PC-3 (cell line): ENCODE measurements at regions not wholly inside any gene's neighbourhood (a gene's known extent, or its start where the extent isn't known, plus 50 kb on each side); places are given as distances from the start of the nearest gene placed in this dataset.

ENCODE experiments used
- ATAC-seq: fragments of 200-7000 bp; cut with Tn5 transposase; 2 replicates; pipeline ENCODE4 v1.9.1; 2020; ENCODE audit warnings: mild to moderate bottlenecking, moderate library complexity
- BruUV-seq: library from RNA; stranded (reverse); fragments of 400-500 nt; replicated peaks from 2 replicates; lab custom pipeline; 2021; lab: Mats Ljungman, UMichigan
- CTCF ChIA-PET: fragments of 300-600 bp; sonication (Branson Sonifier 250); formaldehyde crosslinking; loops from one replicate; lab custom pipeline; 2022; ENCODE audit warnings: antibody characterized with exemption; lab: Charles Lee
- POLR2A ChIA-PET: fragments of 300-600 bp; sonication (Branson Sonifier 250); formaldehyde crosslinking; loops from one replicate; lab custom pipeline; 2022; ENCODE audit warnings: antibody characterized with exemption; ENCODE audit not compliant: unreplicated experiment; lab: Charles Lee
- DNase-seq: peaks from one replicate; pipeline ENCODE4 v3.0.0-alpha.2; 2015
- H2AFZ ChIP-seq: fragments of 300-600 bp; sonication (generic); 2 replicates; pipeline ENCODE4 v1.6.0; 2016; ENCODE audit warnings: antibody characterized with exemption, low read length
- H3F3A ChIP-seq: fragments of 300-600 bp; sonication (generic); one replicate; pipeline ENCODE4 v1.6.0; 2017; ENCODE audit warnings: antibody characterized with exemption, low read length, control low read depth, mild to moderate bottlenecking; ENCODE audit not compliant: unreplicated experiment
- H3K27ac ChIP-seq: fragments of 300-600 bp; sonication (generic); 2 replicates; pipeline ENCODE4 v1.5.1; 2016; ENCODE audit warnings: mild to moderate bottlenecking, low read length
- H3K27me3 ChIP-seq: fragments of 300-600 bp; sonication (generic); 2 replicates; pipeline ENCODE4 v1.6.1; 2016; ENCODE audit warnings: low read length, mixed read lengths
- H3K36me3 ChIP-seq: fragments of 300-600 bp; sonication (generic); 2 replicates; pipeline ENCODE4 v1.6.1; 2016; ENCODE audit warnings: low read depth, mixed run types, low read length, mixed read lengths
- H3K4me1 ChIP-seq: fragments of 300-600 bp; sonication (generic); 2 replicates; pipeline ENCODE4 v1.5.1; 2016; ENCODE audit warnings: low read length; ENCODE audit not compliant: insufficient read depth
- H3K4me2 ChIP-seq: fragments of 300-600 bp; sonication (generic); 2 replicates; pipeline ENCODE4 v1.6.0; 2016; ENCODE audit warnings: low read length
- H3K4me3 ChIP-seq: fragments of 300-600 bp; sonication (generic); 2 replicates; pipeline ENCODE4 v1.5.1; 2016; ENCODE audit warnings: mild to moderate bottlenecking, low read length, mixed read lengths
- H3K79me2 ChIP-seq: fragments of 300-600 bp; sonication (generic); 2 replicates; pipeline ENCODE4 v1.6.1; 2017; ENCODE audit warnings: low read length, mixed read lengths
- H3K9ac ChIP-seq: fragments of 300-600 bp; sonication (generic); 2 replicates; pipeline ENCODE4 v1.6.0; 2016; ENCODE audit warnings: mild to moderate bottlenecking, low read length
- H3K9me2 ChIP-seq: fragments of 300-600 bp; sonication (generic); replicated peaks from 2 replicates; pipeline ENCODE4 v1.6.1; 2016; ENCODE audit warnings: mixed run types, low read length, mixed read lengths
- H3K9me3 ChIP-seq: fragments of 300-600 bp; sonication (generic); 2 replicates; pipeline ENCODE4 v1.6.1; 2016; ENCODE audit warnings: low read length, mixed read lengths
- H4K20me1 ChIP-seq: fragments of 300-600 bp; sonication (generic); 2 replicates; pipeline ENCODE4 v1.6.1; 2016; ENCODE audit warnings: low read length, mixed read lengths
- CTCF ChIP-seq: fragments of 300-600 bp; sonication (generic); conservative IDR thresholded peaks from 2 replicates; pipeline ENCODE4 v1.5.1; 2017; ENCODE audit warnings: antibody characterized with exemption, low read depth, mild to moderate bottlenecking, low read length
- EZH2 ChIP-seq: fragments of 300-600 bp; sonication (generic); IDR thresholded peaks from one replicate; pipeline ENCODE4 v1.6.1; 2017; ENCODE audit warnings: antibody characterized with exemption, mild to moderate bottlenecking, low read length; ENCODE audit not compliant: unreplicated experiment
- EZH2phosphoT487 ChIP-seq: fragments of 300-600 bp; sonication (generic); IDR thresholded peaks from 2 replicates; pipeline ENCODE4 v1.6.1; 2018; ENCODE audit warnings: mild to moderate bottlenecking, antibody characterized with exemption, low read length, borderline replicate concordance
- intact Hi-C: fragments of 100-400 bp; cut with micrococcal nuclease; formaldehyde crosslinking; loops from 2 replicates; pipeline ENCODE4 v1.9.0; 2023

DNA sequence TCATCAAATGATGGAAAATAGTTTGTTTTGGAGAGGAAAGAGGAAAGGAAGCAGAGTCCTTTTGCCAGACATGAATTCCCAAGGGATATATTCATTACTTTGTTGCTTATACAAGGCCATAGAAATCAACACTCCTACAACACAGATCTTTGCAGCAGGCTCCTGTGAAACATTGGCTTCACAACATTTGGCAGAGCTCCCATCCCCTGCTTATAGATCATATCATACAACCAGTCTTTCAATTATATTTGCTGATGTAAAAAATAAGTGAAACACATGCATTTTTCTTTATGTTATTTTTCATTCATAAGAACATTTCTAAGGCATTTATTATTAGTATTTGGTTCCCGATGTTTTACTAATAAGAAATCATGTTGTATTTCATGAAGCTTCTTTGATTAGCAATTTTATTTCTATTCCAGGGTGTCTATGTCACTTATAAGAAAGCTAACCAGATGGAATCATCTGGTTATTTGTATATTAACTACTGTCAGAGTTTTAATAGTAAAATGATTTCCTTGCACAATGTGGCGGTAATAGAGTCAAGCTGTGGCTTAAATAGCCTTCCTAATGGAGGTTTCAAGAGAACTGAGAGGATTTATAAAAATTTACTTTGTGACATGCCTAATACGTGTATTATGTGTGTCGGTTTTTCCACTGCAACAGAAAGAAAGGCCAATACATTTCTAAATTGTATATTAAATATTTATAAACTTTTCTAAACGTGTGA lies 470.3 kb upstream of the NCAM2 start:
- H3F3A ChIP-seq = no peaks in the 10 kb centered on the region
- intact Hi-C loops = no loop called here
- no peaks in the 10 kb centered on the region for H3K9me2 ChIP-seq
- no peaks in the 10 kb centered on the region for H4K20me1 ChIP-seq
- H3K4me3 ChIP-seq = no peak overlapping the region
- ATAC-seq (no peak), DNase-seq (no peak)
- POLR2A ChIA-PET = no interaction called here
- H3K9me3 ChIP-seq = 0 out of 2 replicates have a peak, but pooled peaks cover 4% of the 10 kb centered on the region
- H2AFZ ChIP-seq = no peak overlapping the region
- BruUV-seq = no TSS peak
- no peaks in the 10 kb centered on the region for H3K36me3 ChIP-seq
- H3K27ac ChIP-seq = no peak overlapping the region
- H3K4me2 ChIP-seq = no peak overlapping the region
- TF ChIP-seq EZH2phosphoT487 (no peak), EZH2 (no peak), CTCF (no peak)
- H3K9ac ChIP-seq = no peak overlapping the region
- no peaks in the 10 kb centered on the region for H3K79me2 ChIP-seq
- CTCF ChIA-PET = no interaction called here
- H3K27me3 ChIP-seq = no peaks in the 10 kb centered on the region
- no peaks in the 10 kb centered on the region for H3K4me1 ChIP-seq

DNA sequence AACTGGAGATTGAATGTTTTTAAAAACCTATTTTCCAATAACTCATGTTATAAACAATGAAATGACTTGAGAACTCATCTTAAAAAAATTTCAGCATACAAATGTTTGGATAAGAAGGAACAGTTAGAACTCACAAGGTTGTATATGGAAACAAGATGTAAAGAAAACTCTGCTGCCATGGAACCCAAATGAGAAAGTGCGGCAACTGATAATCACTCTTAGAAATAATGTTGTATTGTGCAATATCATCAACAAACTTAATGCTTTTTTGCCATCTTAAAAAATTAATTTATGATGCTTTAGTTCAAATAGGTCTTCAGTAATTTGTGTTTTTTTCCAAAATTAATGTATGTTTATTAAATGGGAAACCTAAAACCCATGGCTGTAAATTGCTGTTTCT lies 461.1 kb upstream of the NCAM2 start:
- no peak overlapping the region for H3K4me2 ChIP-seq
- intact Hi-C loops = no loop called here
- no peaks in the 10 kb centered on the region for H3K9me2 ChIP-seq
- H3K79me2 ChIP-seq = no peaks in the 10 kb centered on the region
- ChIA-PET POLR2A (no interaction called here), CTCF (no interaction called here)
- no peak overlapping the region for H3K4me3 ChIP-seq
- no peak overlapping the region for H2AFZ ChIP-seq
- no TSS peak for BruUV-seq
- TF ChIP-seq EZH2 = no peak
- no peak for TF ChIP-seq CTCF
- TF ChIP-seq EZH2phosphoT487 = no peak
- H3K36me3 ChIP-seq = no peaks in the 10 kb centered on the region
- DNase-seq (no peak), ATAC-seq (no peak)
- H3K27ac ChIP-seq = no peak overlapping the region
- no peaks in the 10 kb centered on the region for H3K27me3 ChIP-seq
- no peaks in the 10 kb centered on the region for H3F3A ChIP-seq
- H3K4me1 ChIP-seq = no peaks in the 10 kb centered on the region
- no peaks in the 10 kb centered on the region for H4K20me1 ChIP-seq
- H3K9ac ChIP-seq = no peak overlapping the region
- peaks cover 4% of the 10 kb centered on the region; the same call in 1 of the 2 replicates for H3K9me3 ChIP-seq

DNA sequence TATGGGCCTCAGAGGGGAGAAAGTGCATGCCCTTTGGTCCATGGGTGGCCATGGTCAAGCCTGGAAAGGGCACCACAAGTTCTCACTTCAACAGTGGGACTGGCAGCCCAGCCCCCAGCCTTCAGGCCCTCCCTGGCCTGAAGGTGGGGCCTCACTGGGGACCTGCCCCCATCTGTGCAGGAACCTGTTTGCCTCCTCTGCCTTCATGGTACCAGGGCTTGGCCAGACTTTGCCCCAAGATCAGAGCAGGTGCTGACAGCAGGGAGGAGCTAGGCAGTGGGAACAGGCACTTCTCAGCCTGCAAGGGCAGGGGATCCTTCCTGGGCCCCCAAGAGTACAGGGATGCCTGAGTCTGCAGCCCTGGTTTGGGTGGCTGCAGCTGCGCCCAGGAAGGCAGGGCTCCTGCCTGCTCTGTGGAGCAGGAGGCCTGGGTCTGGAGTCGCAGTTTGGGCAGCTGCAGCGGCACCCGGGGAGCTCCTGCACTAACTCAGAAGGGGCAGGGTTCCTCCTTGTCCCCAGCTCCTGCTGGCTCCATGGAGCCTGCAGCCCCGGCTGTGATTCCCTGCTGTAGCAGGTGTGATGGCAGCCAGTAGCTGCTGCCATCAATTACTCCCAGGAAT lies 460.1 kb upstream of the NCAM2 start:
- Histone ChIP-seq H2AFZ (no peak overlapping the region), H3K9me3 (peaks cover 4% of the 10 kb centered on the region; the same call in 1 of the 2 replicates), H4K20me1 (no peaks in the 10 kb centered on the region), H3K9ac (no peak overlapping the region), H3K4me1 (no peaks in the 10 kb centered on the region), H3K27ac (no peak overlapping the region), H3K4me3 (no peak overlapping the region), H3F3A (no peaks in the 10 kb centered on the region), H3K79me2 (no peaks in the 10 kb centered on the region), H3K36me3 (no peaks in the 10 kb centered on the region), H3K4me2 (no peak overlapping the region), H3K9me2 (no peaks in the 10 kb centered on the region), H3K27me3 (no peaks in the 10 kb centered on the region)
- no TSS peak for BruUV-seq
- DNase-seq (no peak), ATAC-seq (no peak)
- intact Hi-C loops = no loop called here
- POLR2A ChIA-PET = no interaction called here
- TF ChIP-seq CTCF (no peak), EZH2phosphoT487 (no peak), EZH2 (no peak)
- CTCF ChIA-PET = no interaction called here
